ENCODE measurements at regions not wholly inside any gene's neighbourhood (a gene's known extent, or its start where the extent isn't known, plus 50 kb on each side); places are given as distances from the start of the nearest gene placed in this dataset.

DNA sequence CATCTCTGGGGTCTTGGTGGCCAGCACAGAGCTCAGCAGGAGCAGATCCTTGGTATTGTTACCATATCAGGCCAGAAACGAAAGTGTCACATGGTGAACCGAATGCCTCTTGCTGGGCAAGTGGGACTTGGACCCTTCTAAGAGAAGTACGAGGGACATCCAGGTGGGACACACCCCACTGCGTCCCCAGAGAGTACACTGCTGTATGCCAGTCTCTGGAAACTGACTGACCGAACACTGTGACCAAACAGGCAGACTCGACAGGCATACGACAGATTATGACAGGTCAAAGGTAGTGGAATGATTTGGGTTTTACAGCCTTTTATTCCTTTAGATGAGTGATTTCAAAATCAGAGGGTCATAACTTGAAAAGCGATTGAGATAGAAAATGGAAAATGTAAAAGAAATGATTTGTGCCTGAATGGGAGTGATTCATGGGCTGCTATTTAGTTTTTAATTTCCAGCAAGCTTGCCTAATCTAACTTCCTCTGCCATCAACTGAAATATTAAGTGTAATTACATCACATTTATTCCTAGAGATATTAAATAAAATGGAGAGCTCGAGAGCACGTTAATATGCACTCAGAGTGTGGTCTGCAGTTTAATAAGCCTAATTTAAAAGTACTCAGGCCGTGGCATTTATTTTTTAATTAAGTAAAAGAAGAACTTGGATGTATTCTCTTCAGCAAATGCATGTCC, 63.4 kb upstream of the CTXND1 start:
- Histone ChIP-seq H3K27me3 (ENCODE audit: insufficient read depth, poor library complexity, severe bottlenecking) (no peaks in the 10 kb centered on the region), H3K27ac (replicated peaks) (no peak overlapping the region), H3K4me3 (replicated peaks; ENCODE audit: insufficient read depth, low read length) (no peak overlapping the region)
- DNase-seq (ENCODE audit: low read depth in 1 of 2, low spot score in 1 of 2) = no peak
- TF ChIP-seq SPI1 (IDR thresholded peaks at IDR 0.05; ENCODE audit: borderline replicate concordance, low read depth) = no peak
- TF ChIP-seq CTCF (IDR thresholded peaks at IDR 0.05; ENCODE audit: insufficient read depth, low read length) = no peak
- TF ChIP-seq POLR2AphosphoS5 (IDR thresholded peaks at IDR 0.05; ENCODE audit: low read depth) = no peak
- no peak for TF ChIP-seq REST (IDR thresholded peaks at IDR 0.05; ENCODE audit: insufficient replicate concordance, low read depth)
- TF ChIP-seq GABPA (IDR thresholded peaks at IDR 0.05; ENCODE audit: low read depth) = no peak

GRCh38 chr15:80317389-80318182, 65.6 kb upstream of the CTXND1 start:
- Histone ChIP-seq H3K27ac (replicated peaks) (no peak overlapping the region), H3K4me3 (replicated peaks; ENCODE audit: insufficient read depth, low read length) (no peak overlapping the region), H3K27me3 (ENCODE audit: insufficient read depth, poor library complexity, severe bottlenecking) (no peaks in the 10 kb centered on the region)
- DNase-seq (ENCODE audit: low read depth in 1 of 2, low spot score in 1 of 2) = no peak
- TF ChIP-seq POLR2AphosphoS5 (IDR thresholded peaks at IDR 0.05; ENCODE audit: low read depth) = no peak
- no peak for TF ChIP-seq REST (IDR thresholded peaks at IDR 0.05; ENCODE audit: insufficient replicate concordance, low read depth)
- no peak for TF ChIP-seq GABPA (IDR thresholded peaks at IDR 0.05; ENCODE audit: low read depth)
- TF ChIP-seq CTCF (IDR thresholded peaks at IDR 0.05; ENCODE audit: insufficient read depth, low read length) = no peak
- TF ChIP-seq SPI1 (IDR thresholded peaks at IDR 0.05; ENCODE audit: borderline replicate concordance, low read depth) = no peak

DNA sequence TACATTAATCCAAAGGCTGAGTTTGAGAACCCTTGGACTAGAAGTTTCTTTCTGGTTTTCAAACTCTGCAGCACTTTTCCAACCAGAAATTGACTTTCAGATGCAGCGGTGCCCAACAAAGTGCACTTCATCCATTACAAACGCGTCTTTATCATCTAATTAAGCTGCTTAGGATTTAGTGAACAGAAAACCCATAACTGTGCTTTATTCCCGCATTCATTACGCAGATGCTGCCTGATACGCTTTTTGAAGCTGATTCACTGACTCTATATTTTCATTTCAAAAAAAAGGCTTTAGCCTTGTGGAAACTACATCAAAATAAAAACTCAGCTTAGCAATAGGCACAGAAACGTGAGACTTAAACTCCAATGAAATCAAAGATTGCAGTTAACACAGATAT, 69.8 kb upstream of the CTXND1 start:
- TF ChIP-seq POLR2AphosphoS5 (IDR thresholded peaks at IDR 0.05; ENCODE audit: low read depth) (no peak), REST (IDR thresholded peaks at IDR 0.05; ENCODE audit: insufficient replicate concordance, low read depth) (no peak), CTCF (IDR thresholded peaks at IDR 0.05; ENCODE audit: insufficient read depth, low read length) (no peak), SPI1 (IDR thresholded peaks at IDR 0.05; ENCODE audit: borderline replicate concordance, low read depth) (no peak), GABPA (IDR thresholded peaks at IDR 0.05; ENCODE audit: low read depth) (no peak)
- Histone ChIP-seq H3K27me3 (ENCODE audit: insufficient read depth, poor library complexity, severe bottlenecking) (no peaks in the 10 kb centered on the region), H3K27ac (replicated peaks) (no peak overlapping the region), H3K4me3 (replicated peaks; ENCODE audit: insufficient read depth, low read length) (no peak overlapping the region)
- DNase-seq (ENCODE audit: low read depth in 1 of 2, low spot score in 1 of 2) = no peak

Measured in HL-60 (cell line).